ENCODE measurements at regions not wholly inside any gene's neighbourhood (a gene's known extent, or its start where the extent isn't known, plus 50 kb on each side); places are given as distances from the start of the nearest gene placed in this dataset.

DNA sequence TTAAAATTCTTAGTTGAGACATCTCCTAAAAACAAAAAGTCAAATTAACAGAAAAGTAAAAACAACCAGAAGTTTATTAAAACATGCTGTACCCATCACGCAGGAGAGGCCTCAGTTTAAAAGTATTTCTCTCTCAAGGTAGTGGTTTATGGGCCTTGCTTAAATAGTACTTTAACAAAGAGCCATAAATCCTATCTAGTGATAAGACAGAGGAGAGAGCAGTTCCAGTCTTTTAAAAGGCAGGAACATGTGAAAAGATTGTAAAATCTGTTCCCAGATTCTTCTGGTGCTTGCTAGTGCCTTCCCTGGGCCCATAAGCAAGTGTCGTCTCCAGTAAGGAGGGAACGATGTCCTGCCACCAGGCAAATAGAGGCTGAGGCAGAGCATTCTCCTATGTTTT is 476.3 kb upstream of the ADGRL3 start:
- TF ChIP-seq EZH2 (IDR thresholded peaks at IDR 0.05; ENCODE audit: borderline replicate concordance, low read depth, low read length, severe bottlenecking) (no peak), POLR2AphosphoS5 (IDR thresholded peaks at IDR 0.05; ENCODE audit: insufficient read depth, low read depth, low read length) (no peak)
- TF ChIP-seq, protein P1, sequence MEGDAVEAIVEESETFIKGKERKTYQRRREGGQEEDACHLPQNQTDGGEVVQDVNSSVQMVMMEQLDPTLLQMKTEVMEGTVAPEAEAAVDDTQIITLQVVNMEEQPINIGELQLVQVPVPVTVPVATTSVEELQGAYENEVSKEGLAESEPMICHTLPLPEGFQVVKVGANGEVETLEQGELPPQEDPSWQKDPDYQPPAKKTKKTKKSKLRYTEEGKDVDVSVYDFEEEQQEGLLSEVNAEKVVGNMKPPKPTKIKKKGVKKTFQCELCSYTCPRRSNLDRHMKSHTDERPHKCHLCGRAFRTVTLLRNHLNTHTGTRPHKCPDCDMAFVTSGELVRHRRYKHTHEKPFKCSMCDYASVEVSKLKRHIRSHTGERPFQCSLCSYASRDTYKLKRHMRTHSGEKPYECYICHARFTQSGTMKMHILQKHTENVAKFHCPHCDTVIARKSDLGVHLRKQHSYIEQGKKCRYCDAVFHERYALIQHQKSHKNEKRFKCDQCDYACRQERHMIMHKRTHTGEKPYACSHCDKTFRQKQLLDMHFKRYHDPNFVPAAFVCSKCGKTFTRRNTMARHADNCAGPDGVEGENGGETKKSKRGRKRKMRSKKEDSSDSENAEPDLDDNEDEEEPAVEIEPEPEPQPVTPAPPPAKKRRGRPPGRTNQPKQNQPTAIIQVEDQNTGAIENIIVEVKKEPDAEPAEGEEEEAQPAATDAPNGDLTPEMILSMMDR (IDR thresholded peaks at IDR 0.05; ENCODE audit: extremely low read depth in 1 of 2, insufficient read depth in 1 of 2, low read depth in 1 of 2, low read length in 2 of 2), result no peak
